Retinal pigment epithelial cell (primary cell): ENCODE measurements at regions not wholly inside any gene's neighbourhood (a gene's known extent, or its start where the extent isn't known, plus 50 kb on each side); places are given as distances from the start of the nearest gene placed in this dataset.

Experiments used
- DNase-seq: peaks from one replicate; pipeline ENCODE4 v3.0.0-alpha.2; 2010; ENCODE audit warnings: low read depth
- H3K4me3 ChIP-seq: 2 replicates; pipeline ENCODE4 v1.5.1; 2011; ENCODE audit warnings: mild to moderate bottlenecking, low read length, control low read depth, moderate library complexity
- TF ChIP-seq, protein P1 (sequence below): conservative IDR thresholded peaks from 2 replicates; pipeline ENCODE4 v1.5.1; 2011; ENCODE audit warnings: low read depth, low read length, control low read depth, inconsistent platforms

DNA sequence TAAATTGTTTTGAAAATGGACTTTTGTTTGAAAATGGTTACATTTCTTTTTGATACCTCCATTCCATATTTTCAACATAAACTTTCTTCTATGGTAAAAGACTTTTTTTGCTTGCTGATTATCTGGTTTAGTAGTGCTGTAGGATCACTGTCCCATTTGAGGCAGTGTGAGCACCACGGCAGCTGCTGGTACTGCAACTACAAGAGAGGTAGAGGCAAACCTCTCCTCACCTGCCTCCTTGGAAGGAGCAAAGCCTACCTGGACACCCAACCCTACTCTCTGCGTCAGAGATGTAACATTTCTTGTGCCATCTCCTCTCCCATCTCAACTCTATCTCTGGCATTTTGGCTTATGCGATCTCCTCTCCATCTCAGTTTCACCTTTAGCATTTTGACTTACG lies 460.1 kb downstream of the SHQ1 start:
- TF ChIP-seq, protein P1, sequence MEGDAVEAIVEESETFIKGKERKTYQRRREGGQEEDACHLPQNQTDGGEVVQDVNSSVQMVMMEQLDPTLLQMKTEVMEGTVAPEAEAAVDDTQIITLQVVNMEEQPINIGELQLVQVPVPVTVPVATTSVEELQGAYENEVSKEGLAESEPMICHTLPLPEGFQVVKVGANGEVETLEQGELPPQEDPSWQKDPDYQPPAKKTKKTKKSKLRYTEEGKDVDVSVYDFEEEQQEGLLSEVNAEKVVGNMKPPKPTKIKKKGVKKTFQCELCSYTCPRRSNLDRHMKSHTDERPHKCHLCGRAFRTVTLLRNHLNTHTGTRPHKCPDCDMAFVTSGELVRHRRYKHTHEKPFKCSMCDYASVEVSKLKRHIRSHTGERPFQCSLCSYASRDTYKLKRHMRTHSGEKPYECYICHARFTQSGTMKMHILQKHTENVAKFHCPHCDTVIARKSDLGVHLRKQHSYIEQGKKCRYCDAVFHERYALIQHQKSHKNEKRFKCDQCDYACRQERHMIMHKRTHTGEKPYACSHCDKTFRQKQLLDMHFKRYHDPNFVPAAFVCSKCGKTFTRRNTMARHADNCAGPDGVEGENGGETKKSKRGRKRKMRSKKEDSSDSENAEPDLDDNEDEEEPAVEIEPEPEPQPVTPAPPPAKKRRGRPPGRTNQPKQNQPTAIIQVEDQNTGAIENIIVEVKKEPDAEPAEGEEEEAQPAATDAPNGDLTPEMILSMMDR, result no peak
- DNase-seq, result no peak
- no peak overlapping the region for H3K4me3 ChIP-seq

- TF ChIP-seq, protein P1, result no peak
- no peak for DNase-seq
- H3K4me3 ChIP-seq, result no peak overlapping the region
Observed at GRCh38 chr3:72386327-72387000, 461.8 kb downstream of the SHQ1 start.

GRCh38 chr3:72385167-72385566 lies 463.1 kb downstream of the SHQ1 start:
- no peak for DNase-seq
- H3K4me3 ChIP-seq, result no peak overlapping the region
- TF ChIP-seq, protein P1, result no peak

GRCh38 chr3:72384602-72385001 lies 463.6 kb downstream of the SHQ1 start:
- DNase-seq, result no peak
- H3K4me3 ChIP-seq, result no peak overlapping the region
- TF ChIP-seq, protein P1, result no peak

- TF ChIP-seq, protein P1, result no peak
- no peak for DNase-seq
- H3K4me3 ChIP-seq, result no peak overlapping the region
Observed at GRCh38 chr3:72383883-72384282, 464.4 kb downstream of the SHQ1 start.

GRCh38 chr3:72383230-72383629 lies 465.0 kb downstream of the SHQ1 start:
- DNase-seq, result no peak
- TF ChIP-seq, protein P1, result no peak
- no peak overlapping the region for H3K4me3 ChIP-seq

GRCh38 chr3:72382460-72382859 lies 465.8 kb downstream of the SHQ1 start:
- DNase-seq, result no peak
- no peak overlapping the region for H3K4me3 ChIP-seq
- TF ChIP-seq, protein P1, result no peak
